Right ventricle myocardium superior (tissue), 1 donor: ENCODE measurements at regions not wholly inside any gene's neighbourhood (a gene's known extent, or its start where the extent isn't known, plus 50 kb on each side); places are given as distances from the start of the nearest gene placed in this dataset.

Source experiments
- ATAC-seq: fragments of 200-7000 bp; cut with Tn5 transposase; one replicate; pipeline ENCODE4 v1.9.1; 2020; ENCODE audit warnings: mild to moderate bottlenecking; ENCODE audit not compliant: poor library complexity
- DNase-seq: peaks from one replicate; pipeline ENCODE4 v3.0.0-alpha.2; 2020
- intact Hi-C: fragments of 100-400 bp; cut with DNase I; formaldehyde crosslinking; loops from one replicate; pipeline ENCODE4 v1.11.2; 2022
- donor health status: DM: no; HTN: yes; CAD: no; lungs with severe emphysema.

DNA sequence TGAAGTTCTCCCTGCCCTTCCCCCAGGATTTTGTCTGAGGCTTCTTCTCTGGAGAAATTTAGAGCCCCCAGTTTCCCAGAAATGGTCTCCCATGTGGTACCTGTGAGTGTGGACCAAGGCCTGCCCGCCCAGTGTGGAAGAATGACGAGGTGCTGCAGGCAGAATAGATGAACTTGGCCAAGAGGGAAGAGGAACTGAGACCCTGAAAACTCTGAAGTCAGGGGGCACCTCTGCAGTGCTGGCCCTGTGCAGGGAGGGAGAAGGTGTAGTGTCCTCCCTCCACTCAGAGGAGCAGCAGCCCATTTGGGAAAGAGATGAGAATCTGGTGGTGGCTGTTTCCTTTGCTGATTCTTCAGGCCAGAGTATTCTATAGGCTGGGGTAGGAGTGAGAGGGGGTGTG lies 115.2 kb upstream of the PCGF5 start:
- no peak for DNase-seq
- intact Hi-C loops: no loop called here
- ATAC-seq: no peak

DNA sequence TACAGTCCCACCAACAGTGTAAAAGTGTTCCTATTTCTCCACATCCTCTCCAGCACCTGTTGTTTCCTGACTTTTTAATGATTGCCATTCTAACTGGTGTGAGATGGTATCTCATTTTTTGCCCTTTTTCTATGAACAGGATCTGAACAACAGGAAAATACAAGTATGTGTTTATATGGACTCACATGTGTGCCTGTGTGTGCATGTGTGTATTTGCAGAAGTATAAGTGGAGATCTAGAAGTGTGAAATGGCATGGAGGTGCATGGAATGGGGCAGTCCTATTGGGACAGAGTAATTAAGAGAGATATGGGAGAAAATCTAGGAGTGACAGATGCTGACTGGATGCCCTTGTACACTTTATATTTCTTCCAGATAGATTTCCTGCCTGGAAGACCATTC lies 111.6 kb upstream of the PCGF5 start:
- no peak for DNase-seq
- ATAC-seq: no peak
- intact Hi-C loops: no loop called here

DNA sequence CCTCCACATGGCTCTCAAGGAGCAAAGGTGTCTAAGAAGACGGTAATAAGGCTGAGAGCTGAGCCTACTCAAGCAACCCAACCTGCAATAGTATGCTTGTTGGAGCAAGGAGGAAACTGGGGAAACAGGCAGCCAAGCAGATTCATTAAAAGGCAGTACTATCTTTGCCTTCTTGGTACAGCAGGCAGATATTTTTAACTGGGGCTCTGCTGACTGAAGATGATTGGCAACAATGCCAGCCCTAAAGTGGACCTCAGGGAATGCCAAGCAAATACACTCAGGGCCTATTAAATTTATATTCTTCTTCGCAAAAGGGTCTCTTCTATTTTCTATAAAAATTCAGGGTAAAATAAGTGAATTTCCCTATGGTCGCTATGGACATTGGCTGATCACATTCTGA lies 109.4 kb upstream of the PCGF5 start:
- DNase-seq (no peak), ATAC-seq (peak; percentile 80)
- intact Hi-C loops: no loop called here

DNA sequence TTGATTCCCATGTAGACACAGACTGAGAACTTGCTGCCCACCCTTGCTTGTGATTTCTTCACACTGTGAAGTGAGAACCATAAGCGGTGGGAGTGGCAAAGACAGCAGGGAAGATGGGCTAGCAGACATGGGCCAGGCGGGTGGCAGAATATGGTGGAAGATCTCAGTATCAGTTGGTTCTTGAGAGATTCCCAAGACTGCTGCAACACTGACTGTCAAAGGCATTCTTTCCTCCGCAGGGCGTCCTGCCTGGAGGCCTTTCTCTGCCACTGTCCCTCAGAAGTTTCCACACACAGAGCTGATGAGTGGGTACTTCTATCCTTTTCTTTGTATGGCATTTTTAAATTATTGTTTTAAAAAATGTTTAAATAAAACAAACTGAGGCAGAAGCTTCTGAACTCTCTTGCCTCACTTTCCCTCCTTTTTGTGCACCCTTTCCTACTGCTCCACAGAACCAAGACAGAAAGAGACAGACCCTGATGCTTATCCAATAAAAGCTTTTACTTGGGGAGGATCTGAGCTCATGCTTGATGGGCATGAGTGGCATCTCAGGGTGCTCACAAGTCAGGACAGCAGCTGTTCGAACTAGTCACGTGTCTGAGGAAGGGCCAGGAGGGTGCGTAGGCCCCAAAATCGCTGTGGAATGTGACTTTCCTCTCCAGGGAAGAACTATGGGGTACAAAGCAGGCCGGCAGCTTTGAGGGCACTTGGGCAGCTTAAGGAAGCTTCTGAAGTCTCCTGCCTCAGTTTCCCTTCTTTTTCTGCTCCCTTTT lies 104.7 kb upstream of the PCGF5 start:
- DNase-seq (no peak), ATAC-seq (no peak)
- intact Hi-C loops: no loop called here

DNA sequence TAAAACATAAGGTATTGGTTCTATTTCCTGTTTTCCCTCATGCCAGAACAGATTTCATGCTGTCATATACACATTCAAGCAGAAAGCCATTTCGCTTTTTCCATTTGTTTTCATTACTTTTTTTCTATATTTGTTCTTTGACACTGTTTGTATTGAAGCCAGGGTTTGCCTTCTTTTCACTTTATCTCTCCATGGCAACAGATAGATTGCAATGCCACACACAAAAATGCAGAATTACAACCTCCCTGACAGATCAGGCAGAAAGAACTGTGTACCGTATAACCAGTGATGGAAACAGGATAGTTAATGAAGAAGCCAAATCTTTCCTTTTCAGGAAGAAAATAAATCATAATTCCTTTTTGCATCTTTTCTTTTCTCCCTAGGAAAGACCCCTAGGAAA lies 103.0 kb upstream of the PCGF5 start:
- DNase-seq (no peak), ATAC-seq (no peak)
- intact Hi-C loops: no loop called here

DNA sequence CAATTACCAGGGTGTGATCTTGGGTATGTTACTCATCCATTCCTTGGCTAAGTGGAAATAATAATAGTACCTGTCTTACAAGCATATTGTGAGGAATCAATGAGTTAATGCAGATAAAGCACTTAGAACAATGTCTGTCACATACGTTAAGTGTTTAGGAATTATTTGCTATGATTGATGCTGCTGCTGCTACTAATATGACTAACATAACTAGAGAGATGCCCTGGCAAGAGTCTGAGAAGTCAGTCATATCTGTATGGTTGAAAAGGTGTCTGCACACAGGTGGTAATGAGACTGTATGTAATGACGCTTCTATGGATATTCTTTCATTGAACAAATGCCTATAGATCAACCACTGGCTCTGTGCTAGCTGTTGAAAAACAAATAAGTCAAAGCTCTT lies 100.1 kb upstream of the PCGF5 start:
- DNase-seq (no peak), ATAC-seq (no peak)
- intact Hi-C loops: no loop called here

DNA sequence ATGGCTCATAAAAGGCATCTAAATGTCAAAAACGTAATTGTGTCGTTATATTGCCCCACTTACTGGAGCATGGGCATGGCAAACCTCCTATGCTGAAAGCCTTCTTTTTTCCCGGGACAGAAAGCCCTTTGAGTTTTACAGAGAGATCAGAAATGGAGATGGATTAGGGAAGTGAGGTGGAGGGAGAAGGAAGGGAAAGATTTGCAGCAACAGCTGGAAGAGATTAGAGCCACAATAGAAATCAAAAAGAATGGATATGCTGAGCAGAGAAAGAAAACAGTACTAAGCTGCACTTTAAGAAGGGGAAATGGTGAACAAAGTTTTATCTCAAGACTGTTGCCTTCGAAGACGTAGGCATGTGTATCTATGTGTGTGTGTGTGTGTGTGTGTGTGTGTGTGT lies 97.2 kb upstream of the PCGF5 start:
- intact Hi-C loops: no loop called here
- no peak for ATAC-seq
- no peak for DNase-seq

DNA sequence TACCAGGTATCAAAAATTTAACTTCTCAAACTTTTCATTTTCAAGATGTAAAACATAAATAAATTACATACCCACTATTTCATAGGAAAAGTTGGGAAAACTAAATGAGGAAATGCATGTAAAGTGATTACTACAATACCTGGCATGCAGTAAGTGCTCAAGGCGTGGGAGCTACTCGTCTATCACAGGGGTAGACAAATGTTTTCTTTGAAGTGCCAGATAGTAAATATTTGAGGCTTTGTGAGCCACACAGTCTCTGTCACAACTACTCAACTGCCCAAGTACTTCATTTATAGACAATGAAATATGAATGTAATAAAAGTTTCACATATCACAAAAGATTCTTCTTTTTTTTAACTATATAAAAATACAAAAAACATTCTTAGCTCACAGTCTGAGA lies 96.4 kb upstream of the PCGF5 start:
- DNase-seq (no peak), ATAC-seq (no peak)
- intact Hi-C loops: no loop called here

DNA sequence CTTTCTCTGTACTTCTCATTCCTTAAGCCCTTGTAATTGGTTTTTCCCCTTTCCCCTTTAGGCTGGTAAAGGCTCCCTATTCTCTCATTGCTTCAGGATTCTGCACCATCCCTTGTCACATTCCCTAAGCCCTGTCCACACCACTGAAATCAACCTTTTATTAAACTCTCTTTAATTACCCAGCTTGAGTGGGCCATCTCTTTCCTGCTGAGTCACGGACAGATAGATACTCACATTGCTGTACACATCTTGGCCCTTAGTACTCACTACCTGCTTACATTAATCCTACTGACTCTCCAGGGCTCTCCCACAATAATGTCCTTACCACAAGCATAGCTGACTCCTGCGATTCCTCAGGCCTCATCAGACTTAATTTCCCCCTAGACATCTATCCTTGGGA lies 94.0 kb upstream of the PCGF5 start:
- no peak for DNase-seq
- no peak for ATAC-seq
- intact Hi-C loops: no loop called here

DNA sequence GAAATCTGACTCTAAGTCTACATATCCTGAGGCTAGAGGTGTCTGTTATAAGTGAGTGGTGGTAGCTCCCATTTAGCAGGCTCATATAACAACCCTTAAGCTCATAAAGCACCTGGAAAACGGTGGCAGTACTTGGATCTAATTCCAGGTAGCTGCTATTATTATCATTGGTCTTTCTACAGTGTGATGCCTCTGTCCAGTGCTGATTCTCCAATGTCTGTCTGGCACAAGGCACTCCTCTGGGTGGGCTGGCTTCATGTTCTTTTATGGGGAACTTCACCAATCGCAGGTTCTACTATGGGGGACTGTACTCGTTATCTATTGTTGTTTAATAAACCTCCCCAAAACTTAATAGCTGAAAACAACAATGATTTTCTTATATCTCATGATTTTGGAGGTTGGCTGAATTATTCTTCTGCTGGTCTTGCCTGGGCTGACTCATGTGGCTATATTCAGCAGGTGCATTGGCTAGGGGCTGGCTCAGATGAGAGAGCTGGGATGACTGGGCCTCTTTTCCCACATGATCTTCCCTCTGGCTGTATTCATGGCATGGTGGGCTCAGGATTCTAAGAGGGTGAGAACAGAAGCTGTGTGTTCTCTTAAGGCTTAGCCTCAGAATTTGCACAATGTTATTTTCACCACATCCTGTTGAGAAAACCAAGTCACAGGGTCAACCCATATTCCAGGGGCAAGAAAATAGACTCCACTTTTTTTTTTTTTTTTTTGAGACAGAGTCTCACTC lies 93.0 kb upstream of the PCGF5 start:
- ATAC-seq: no peak

DNA sequence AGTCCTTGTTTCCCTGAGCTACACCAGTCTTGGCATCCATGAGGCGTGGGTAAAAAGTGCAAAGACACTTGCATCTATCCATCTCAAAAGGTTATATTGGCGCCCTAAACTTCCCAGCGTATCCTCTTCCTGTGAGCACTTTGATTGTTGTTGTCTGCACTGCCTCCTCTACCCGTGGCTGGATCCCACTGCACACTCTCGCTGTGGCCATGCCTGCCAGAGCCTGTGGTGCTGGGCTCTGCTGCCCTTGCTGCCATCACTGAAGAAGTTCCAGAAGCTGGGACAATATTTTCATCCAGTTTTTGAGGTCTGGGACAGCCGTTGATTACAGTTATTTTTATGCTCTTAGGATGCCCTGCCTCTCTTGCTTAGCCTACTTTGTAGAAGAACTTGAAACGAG lies 85.3 kb upstream of the PCGF5 start:
- intact Hi-C loops: no loop called here
- no peak for ATAC-seq
- no peak for DNase-seq

More for the DNA sequence above, 93.0 kb upstream of the PCGF5 start:
- no peak for DNase-seq
- intact Hi-C loops: no loop called here

DNA sequence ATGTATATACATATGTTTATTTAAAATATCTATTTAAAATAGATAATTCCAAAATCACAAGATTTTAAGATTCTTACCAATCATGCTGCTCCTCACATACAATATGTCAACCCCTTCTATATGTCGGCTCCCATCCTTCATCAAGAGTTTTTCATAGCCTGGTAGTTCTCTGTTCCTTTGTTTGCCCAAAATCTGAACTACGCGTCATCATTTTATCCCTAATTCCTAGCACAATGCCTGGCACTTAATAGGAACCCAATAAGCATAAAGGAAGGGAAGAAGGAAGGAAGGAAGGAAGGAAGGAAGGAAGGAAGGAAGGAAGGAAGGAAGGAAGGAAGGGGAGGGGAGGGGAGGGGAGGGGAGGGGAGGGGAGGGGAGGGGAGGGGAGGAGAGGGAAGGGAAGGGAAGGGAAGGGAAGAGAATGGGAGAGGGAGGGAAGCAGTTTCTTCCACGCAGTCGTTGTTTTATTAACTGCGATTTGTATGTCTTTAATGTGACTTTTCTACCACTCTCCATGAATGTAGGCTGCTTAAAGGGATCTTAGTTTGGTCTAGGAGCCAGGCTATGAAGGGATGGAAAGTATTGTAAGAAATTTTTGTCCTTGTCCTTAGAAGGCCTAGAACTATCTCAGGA lies 83.3 kb upstream of the PCGF5 start:
- ATAC-seq (no peak), DNase-seq (no peak)
- intact Hi-C loops: no loop called here

DNA sequence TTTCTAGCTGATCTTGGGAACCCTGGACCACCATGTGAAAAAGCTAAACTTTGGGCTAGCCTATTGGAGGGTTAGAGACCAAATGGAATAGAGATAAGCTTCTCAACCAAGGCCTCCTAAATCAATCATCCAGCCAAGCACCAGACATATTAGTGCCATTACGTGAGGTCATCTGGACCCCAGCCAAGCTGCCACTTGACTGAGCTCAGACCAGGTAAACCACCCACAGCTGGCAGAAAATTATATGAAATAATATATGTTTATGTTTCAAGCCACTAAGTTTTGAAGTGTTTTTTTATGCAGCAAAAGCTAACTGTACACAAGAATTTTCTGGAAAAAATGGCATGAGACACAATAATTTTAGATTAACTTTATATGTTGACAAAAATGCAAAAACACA lies 82.6 kb upstream of the PCGF5 start:
- intact Hi-C loops: no loop called here
- ATAC-seq: no peak
- no peak for DNase-seq

DNA sequence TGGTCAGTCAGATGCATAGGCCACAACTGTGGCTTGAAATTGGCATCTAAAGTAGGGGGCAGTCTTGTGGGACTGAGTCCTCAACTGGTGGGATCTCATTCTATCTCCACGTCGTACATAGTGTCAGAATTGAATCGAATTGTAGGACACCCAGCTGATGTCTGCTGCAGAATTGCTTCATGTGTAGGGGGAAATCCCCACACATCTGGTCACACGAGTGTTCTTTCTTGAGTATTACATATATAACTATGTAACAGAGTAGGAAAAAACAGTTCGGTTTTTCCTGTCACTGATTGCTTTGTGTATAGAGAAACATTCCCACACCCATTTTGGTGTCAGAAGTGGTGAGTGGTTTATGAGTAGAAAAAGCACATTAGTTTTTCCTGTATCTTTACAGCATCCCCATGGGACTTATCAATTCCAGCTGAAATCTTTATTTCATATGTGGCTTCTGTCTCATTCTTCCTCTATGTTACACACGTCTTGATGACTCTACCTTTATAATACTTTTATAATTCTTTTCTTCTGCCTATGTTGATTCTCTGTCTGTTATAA lies 79.4 kb upstream of the PCGF5 start:
- no peak for DNase-seq
- intact Hi-C loops: no loop called here
- ATAC-seq: no peak

DNA sequence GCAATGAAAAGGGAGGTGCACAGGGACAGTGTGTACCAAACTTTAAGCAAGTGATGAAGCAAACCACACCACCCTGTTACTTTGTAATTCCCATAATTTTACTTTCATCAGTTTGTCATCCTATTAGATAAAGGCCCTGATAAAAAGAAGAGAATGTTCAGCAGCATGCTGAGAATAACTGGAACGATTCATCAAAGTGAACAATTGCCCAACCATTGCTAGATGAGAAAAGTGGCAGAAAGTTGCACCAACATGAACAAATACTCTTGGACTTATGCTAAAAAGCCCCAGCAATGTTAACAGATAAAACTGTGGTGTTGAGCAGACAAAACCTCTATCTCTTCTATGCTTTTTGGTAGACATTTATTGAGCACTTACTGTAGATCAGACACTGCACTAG lies 75.5 kb upstream of the PCGF5 start:
- intact Hi-C loops: no loop called here
- ATAC-seq: no peak
- no peak for DNase-seq

DNA sequence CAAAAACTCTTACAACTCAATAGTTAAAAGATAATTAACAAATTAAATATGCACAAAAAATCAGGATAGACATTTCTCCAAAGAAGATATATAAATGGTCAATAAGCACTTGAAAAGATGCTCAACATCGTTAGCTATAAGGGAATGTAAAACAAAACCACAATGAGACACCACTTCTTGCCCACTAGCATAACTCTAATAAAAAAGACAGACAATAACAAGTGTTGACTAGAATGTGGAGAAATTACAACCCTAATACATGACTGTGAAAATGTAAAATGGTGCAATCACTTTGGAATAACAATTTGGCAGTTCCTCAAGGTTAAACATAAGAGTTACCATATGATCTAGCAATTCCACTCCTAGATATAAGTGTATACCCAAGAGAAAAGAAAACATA lies 74.3 kb upstream of the PCGF5 start:
- DNase-seq (no peak), ATAC-seq (no peak)
- intact Hi-C loops: no loop called here

DNA sequence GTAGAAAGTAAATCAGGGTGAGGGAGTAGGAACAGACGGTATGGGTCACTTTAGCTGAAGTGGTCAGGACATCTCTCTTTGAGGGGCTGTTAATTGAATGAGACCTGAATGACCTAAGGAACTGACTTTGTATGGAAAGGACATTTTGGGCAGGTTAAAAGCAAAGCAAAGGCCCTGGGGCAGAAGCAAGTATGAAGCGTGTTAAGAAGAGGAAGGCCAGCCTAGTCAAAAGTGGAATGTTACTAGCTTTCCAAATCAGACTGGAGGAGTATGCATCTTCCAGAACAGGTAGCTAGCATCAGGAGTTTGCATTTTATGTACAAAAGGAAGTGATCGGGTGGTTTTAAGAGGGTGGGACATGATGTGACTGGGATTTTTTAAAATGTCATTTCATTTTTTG lies 70.9 kb upstream of the PCGF5 start:
- DNase-seq (no peak), ATAC-seq (no peak)
- intact Hi-C loops: no loop called here

DNA sequence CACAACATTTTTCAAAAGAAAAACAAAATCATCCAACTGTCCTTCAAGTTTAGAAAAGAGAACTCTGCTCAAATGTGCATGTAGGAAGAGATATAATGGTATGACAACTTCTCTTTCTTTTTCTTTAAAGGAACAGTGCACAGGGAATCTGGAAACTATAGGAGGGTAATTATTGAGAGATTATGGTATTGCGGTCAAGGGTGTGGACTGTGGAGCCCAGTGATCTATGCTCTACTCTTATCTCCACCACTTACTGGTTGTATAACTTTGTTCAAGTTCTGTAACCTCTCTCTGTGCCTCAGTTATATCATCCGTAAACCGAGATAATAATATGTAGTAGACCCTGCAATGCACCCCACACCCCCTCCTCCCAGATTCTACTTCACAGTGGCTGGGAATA lies 69.8 kb upstream of the PCGF5 start:
- ATAC-seq: no peak
- intact Hi-C loops: no loop called here
- DNase-seq: no peak

DNA sequence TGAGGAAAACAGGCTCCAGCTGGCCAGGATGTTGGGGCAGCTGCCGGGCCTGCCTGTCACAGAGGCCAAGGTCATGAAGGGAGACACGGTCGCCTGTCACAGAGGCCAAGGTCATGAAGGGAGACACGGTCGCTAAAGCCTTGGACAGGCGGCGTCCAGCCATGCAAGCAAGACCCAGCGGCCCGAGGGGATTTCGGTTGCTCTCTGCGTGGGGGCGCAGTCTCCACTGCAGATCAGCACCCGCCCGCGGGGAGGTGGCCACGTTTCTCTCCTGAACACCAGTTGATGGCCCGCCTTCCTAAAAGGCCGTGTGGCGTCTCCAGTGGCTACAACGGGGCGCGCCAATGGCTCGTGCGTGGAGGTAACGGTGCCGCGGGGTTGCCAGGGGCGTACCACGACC lies 67.0 kb upstream of the PCGF5 start:
- ATAC-seq: no peak
- no peak for DNase-seq
- intact Hi-C loops: no loop called here

DNA sequence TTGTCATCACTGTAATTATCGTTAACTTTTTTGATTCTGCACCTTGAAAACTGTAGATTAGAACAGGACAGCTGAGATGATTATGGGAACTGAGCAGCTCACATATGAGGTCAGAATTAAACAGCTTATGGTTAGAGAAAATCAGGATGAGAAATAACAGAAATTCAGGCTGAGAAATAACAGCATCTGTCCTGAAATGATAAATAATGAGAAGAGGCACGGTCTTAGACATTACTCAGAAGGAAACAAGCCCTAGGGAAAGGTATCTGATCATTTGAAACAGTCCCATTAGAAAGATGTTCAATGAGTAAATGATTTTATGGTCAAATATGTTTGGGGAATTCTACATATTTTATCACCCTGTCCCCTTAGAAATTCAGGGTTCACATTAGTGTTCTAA lies 65.6 kb upstream of the PCGF5 start:
- ATAC-seq (no peak), DNase-seq (no peak)
- intact Hi-C loops: no loop called here
